NB4 (cell line): ENCODE measurements at regions not wholly inside any gene's neighbourhood (a gene's known extent, or its start where the extent isn't known, plus 50 kb on each side); places are given as distances from the start of the nearest gene placed in this dataset.

Experiments used
- POLR2A ChIP-seq: IDR thresholded peaks from 2 replicates; pipeline ENCODE4 v1.6.1; 2011; ENCODE audit warnings: mild to moderate bottlenecking; ENCODE audit not compliant: insufficient read length; ENCODE audit errors: extremely low read depth
- TF ChIP-seq, protein P1 (sequence below): IDR thresholded peaks from one replicate; pipeline ENCODE4 v1.5.1; 2012; ENCODE audit warnings: low read depth, low read length
- TF ChIP-seq, protein P2 (sequence below): IDR thresholded peaks from 2 replicates; pipeline ENCODE4 v1.6.1; 2011; ENCODE audit warnings: low read depth, low read length

DNA sequence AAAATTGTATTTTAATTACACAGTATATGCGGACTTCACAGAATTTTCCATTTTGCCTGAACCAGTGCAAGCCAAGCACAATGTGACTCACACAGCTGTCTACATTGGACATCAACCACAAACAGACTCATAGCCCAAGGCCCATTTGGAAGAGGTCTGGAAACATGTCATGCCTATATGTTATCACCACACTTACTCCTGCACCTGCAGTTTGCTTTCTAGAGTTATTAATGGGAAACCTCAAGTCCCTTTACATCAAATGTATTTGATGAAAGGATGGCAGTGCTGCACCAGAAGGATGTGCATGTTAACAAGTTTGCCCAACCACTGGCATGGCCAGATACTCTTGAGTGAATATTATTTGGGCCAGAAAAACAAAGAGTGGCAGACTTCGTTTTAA is 548.9 kb upstream of the CDH2 start:
- no peak for TF ChIP-seq POLR2A
- TF ChIP-seq, protein P1, sequence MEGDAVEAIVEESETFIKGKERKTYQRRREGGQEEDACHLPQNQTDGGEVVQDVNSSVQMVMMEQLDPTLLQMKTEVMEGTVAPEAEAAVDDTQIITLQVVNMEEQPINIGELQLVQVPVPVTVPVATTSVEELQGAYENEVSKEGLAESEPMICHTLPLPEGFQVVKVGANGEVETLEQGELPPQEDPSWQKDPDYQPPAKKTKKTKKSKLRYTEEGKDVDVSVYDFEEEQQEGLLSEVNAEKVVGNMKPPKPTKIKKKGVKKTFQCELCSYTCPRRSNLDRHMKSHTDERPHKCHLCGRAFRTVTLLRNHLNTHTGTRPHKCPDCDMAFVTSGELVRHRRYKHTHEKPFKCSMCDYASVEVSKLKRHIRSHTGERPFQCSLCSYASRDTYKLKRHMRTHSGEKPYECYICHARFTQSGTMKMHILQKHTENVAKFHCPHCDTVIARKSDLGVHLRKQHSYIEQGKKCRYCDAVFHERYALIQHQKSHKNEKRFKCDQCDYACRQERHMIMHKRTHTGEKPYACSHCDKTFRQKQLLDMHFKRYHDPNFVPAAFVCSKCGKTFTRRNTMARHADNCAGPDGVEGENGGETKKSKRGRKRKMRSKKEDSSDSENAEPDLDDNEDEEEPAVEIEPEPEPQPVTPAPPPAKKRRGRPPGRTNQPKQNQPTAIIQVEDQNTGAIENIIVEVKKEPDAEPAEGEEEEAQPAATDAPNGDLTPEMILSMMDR, result no peak
- TF ChIP-seq, protein P2, sequence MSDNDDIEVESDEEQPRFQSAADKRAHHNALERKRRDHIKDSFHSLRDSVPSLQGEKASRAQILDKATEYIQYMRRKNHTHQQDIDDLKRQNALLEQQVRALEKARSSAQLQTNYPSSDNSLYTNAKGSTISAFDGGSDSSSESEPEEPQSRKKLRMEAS, result no peak
